Activated naive CD8-positive, alpha-beta T cell treated with anti-CD3 and anti-CD28 coated beads, Interleukin-2, amount 10 ng/mL, durations not matched to agents 7 days and 5 days (primary cell): ENCODE measurements at regions not wholly inside any gene's neighbourhood (a gene's known extent, or its start where the extent isn't known, plus 50 kb on each side); places are given as distances from the start of the nearest gene placed in this dataset.

Experiments
- ATAC-seq: fragments of 150-1000 bp; cut with Tn5 transposase; one replicate; pipeline ENCODE4 v1.10.0; 2021; ENCODE audit warnings: low read depth, moderate library complexity
- POLR2A ChIA-PET: fragments of 350-600 bp; sonication (Branson Sonifier 250); formaldehyde crosslinking; loops from one replicate; lab custom pipeline; 2021; ENCODE audit warnings: antibody characterized with exemption; lab: Charles Lee
- DNase-seq: peaks from one replicate; pipeline ENCODE4 v3.0.0; 2021
- H3K27ac Mint-ChIP-seq: one replicate; pipeline ENCODE4 v1.8.0; 2022; ENCODE audit warnings: mild to moderate bottlenecking, mixed read lengths
- H3K27me3 Mint-ChIP-seq: one replicate; pipeline ENCODE4 v1.8.0; 2022; ENCODE audit warnings: mild to moderate bottlenecking, moderate library complexity, mixed read lengths
- H3K36me3 Mint-ChIP-seq: one replicate; pipeline ENCODE4 v1.8.0; 2021; ENCODE audit warnings: mild to moderate bottlenecking, mixed read lengths
- H3K4me1 Mint-ChIP-seq: one replicate; pipeline ENCODE4 v1.8.0; 2021; ENCODE audit warnings: mixed read lengths
- H3K4me3 Mint-ChIP-seq: one replicate; pipeline ENCODE4 v1.8.0; 2022; ENCODE audit warnings: mild to moderate bottlenecking, moderate library complexity, mixed read lengths
- H3K9me3 Mint-ChIP-seq: one replicate; pipeline ENCODE4 v1.8.0; 2021; ENCODE audit warnings: mixed read lengths

- no peak for DNase-seq
- Mint-ChIP-seq H3K4me1 (no peaks in the 10 kb centered on the region), H3K9me3 (no peaks in the 10 kb centered on the region), H3K36me3 (no peaks in the 10 kb centered on the region), H3K4me3 (no peak overlapping the region), H3K27ac (no peak overlapping the region), H3K27me3 (peaks cover 13% of the 10 kb centered on the region)
- no peak for ATAC-seq
- POLR2A ChIA-PET: no interaction called here
These were observed 171.1 kb downstream of the FTCDNL1 start for GRCh38 chr2:199679883-199680282.

- POLR2A ChIA-PET: no interaction called here
- DNase-seq: no peak
- Mint-ChIP-seq H3K9me3 (no peaks in the 10 kb centered on the region), H3K27ac (no peak overlapping the region), H3K36me3 (no peaks in the 10 kb centered on the region), H3K27me3 (peaks cover 12% of the 10 kb centered on the region), H3K4me3 (no peak overlapping the region), H3K4me1 (no peaks in the 10 kb centered on the region)
- ATAC-seq: no peak
These were observed 173.1 kb downstream of the FTCDNL1 start for GRCh38 chr2:199677881-199678280.

- ATAC-seq (no peak), DNase-seq (no peak)
- Mint-ChIP-seq H3K27ac (no peak overlapping the region), H3K9me3 (no peaks in the 10 kb centered on the region), H3K4me3 (no peak overlapping the region), H3K27me3 (peaks cover 12% of the 10 kb centered on the region), H3K4me1 (no peaks in the 10 kb centered on the region), H3K36me3 (no peaks in the 10 kb centered on the region)
- POLR2A ChIA-PET: no interaction called here
These were observed 182.3 kb downstream of the FTCDNL1 start for GRCh38 chr2:199668645-199669044.

- no peak for DNase-seq
- no peak overlapping the region for H3K4me3 Mint-ChIP-seq
- no peak overlapping the region for H3K27ac Mint-ChIP-seq
- H3K9me3 Mint-ChIP-seq: no peaks in the 10 kb centered on the region
- H3K27me3 Mint-ChIP-seq: peaks cover 19% of the 10 kb centered on the region
- H3K4me1 Mint-ChIP-seq: no peaks in the 10 kb centered on the region
- no peak for ATAC-seq
- no peaks in the 10 kb centered on the region for H3K36me3 Mint-ChIP-seq
- POLR2A ChIA-PET: no interaction called here
These were observed 187.8 kb downstream of the FTCDNL1 start for GRCh38 chr2:199663157-199663556.

- Mint-ChIP-seq H3K27me3 (peaks cover 27% of the 10 kb centered on the region), H3K9me3 (no peaks in the 10 kb centered on the region), H3K4me3 (no peak overlapping the region), H3K36me3 (no peaks in the 10 kb centered on the region), H3K27ac (no peak overlapping the region), H3K4me1 (no peaks in the 10 kb centered on the region)
- no peak for ATAC-seq
- no peak for DNase-seq
- POLR2A ChIA-PET: no interaction called here
These were observed 188.7 kb downstream of the FTCDNL1 start for GRCh38 chr2:199662255-199662654.

- DNase-seq (no peak), ATAC-seq (no peak)
- H3K4me3 Mint-ChIP-seq: no peak overlapping the region
- H3K4me1 Mint-ChIP-seq: no peaks in the 10 kb centered on the region
- POLR2A ChIA-PET: no interaction called here
- H3K27me3 Mint-ChIP-seq: peaks cover 31% of the 10 kb centered on the region
- no peak overlapping the region for H3K27ac Mint-ChIP-seq
- H3K9me3 Mint-ChIP-seq: peaks cover 2% of the 10 kb centered on the region
- H3K36me3 Mint-ChIP-seq: no peaks in the 10 kb centered on the region
These were observed 190.8 kb downstream of the FTCDNL1 start for GRCh38 chr2:199660167-199660566.

- Mint-ChIP-seq H3K4me3 (peak overlapping the region; percentile 47), H3K36me3 (no peaks in the 10 kb centered on the region), H3K9me3 (peaks cover 3% of the 10 kb centered on the region), H3K27ac (no peak overlapping the region), H3K4me1 (no peaks in the 10 kb centered on the region), H3K27me3 (peaks cover 31% of the 10 kb centered on the region)
- ATAC-seq (peak; percentile 45), DNase-seq (peak; percentile 38)
- POLR2A ChIA-PET: no interaction called here
These were observed 191.8 kb downstream of the FTCDNL1 start for GRCh38 chr2:199659207-199659606.

- Mint-ChIP-seq H3K27me3 (peaks cover 4% of the 10 kb centered on the region), H3K27ac (no peak overlapping the region), H3K9me3 (no peaks in the 10 kb centered on the region), H3K4me1 (no peaks in the 10 kb centered on the region), H3K36me3 (no peaks in the 10 kb centered on the region), H3K4me3 (no peak overlapping the region)
- DNase-seq (no peak), ATAC-seq (no peak)
- POLR2A ChIA-PET: no interaction called here
These were observed 188.7 kb upstream of the SATB2 start for GRCh38 chr2:199646439-199646838.

GRCh38 chr2:199631129-199631528, 173.4 kb upstream of the SATB2 start:
- Mint-ChIP-seq H3K9me3 (no peaks in the 10 kb centered on the region), H3K27ac (no peak overlapping the region), H3K4me1 (no peaks in the 10 kb centered on the region)

GRCh38 chr2:199629301-199629700, 171.6 kb upstream of the SATB2 start:
- Mint-ChIP-seq H3K4me3 (no peak overlapping the region), H3K4me1 (no peaks in the 10 kb centered on the region), H3K27ac (no peak overlapping the region), H3K9me3 (no peaks in the 10 kb centered on the region), H3K27me3 (peaks cover 8% of the 10 kb centered on the region), H3K36me3 (no peaks in the 10 kb centered on the region)
- POLR2A ChIA-PET: no interaction called here
- ATAC-seq (no peak), DNase-seq (no peak)

More at GRCh38 chr2:199631129-199631528, 173.4 kb upstream of the SATB2 start:
- Mint-ChIP-seq H3K36me3 (no peaks in the 10 kb centered on the region), H3K4me3 (no peak overlapping the region), H3K27me3 (peaks cover 12% of the 10 kb centered on the region)
- DNase-seq (no peak), ATAC-seq (no peak)
- POLR2A ChIA-PET: no interaction called here

GRCh38 chr2:199627417-199627816, 169.7 kb upstream of the SATB2 start:
- H3K36me3 Mint-ChIP-seq: no peaks in the 10 kb centered on the region
- no peaks in the 10 kb centered on the region for H3K4me1 Mint-ChIP-seq

GRCh38 chr2:199624958-199625357, 167.2 kb upstream of the SATB2 start:
- Mint-ChIP-seq H3K9me3 (no peaks in the 10 kb centered on the region), H3K27me3 (peaks cover 5% of the 10 kb centered on the region), H3K36me3 (no peaks in the 10 kb centered on the region), H3K27ac (no peak overlapping the region), H3K4me3 (no peak overlapping the region), H3K4me1 (no peaks in the 10 kb centered on the region)
- ATAC-seq (no peak), DNase-seq (no peak)
- POLR2A ChIA-PET: no interaction called here

More at GRCh38 chr2:199627417-199627816, 169.7 kb upstream of the SATB2 start:
- POLR2A ChIA-PET: no interaction called here
- ATAC-seq (no peak), DNase-seq (no peak)
- H3K9me3 Mint-ChIP-seq: no peaks in the 10 kb centered on the region
- no peak overlapping the region for H3K4me3 Mint-ChIP-seq
- H3K27me3 Mint-ChIP-seq: peaks cover 5% of the 10 kb centered on the region
- no peak overlapping the region for H3K27ac Mint-ChIP-seq

GRCh38 chr2:199612509-199613130, 154.9 kb upstream of the SATB2 start:
- no peaks in the 10 kb centered on the region for H3K36me3 Mint-ChIP-seq
- no peaks in the 10 kb centered on the region for H3K9me3 Mint-ChIP-seq
- ATAC-seq (no peak), DNase-seq (no peak)
- H3K27ac Mint-ChIP-seq: no peak overlapping the region
- no peak overlapping the region for H3K4me3 Mint-ChIP-seq
- peaks cover 7% of the 10 kb centered on the region for H3K27me3 Mint-ChIP-seq
- POLR2A ChIA-PET: no interaction called here
- no peaks in the 10 kb centered on the region for H3K4me1 Mint-ChIP-seq

GRCh38 chr2:199607914-199608313, 150.2 kb upstream of the SATB2 start:
- DNase-seq: no peak
- Mint-ChIP-seq H3K27ac (no peak overlapping the region), H3K36me3 (no peaks in the 10 kb centered on the region), H3K27me3 (peaks cover 15% of the 10 kb centered on the region), H3K9me3 (no peaks in the 10 kb centered on the region), H3K4me1 (peaks cover 4% of the 10 kb centered on the region), H3K4me3 (no peak overlapping the region)
- POLR2A ChIA-PET: no interaction called here
- no peak for ATAC-seq
